CD14-positive monocyte (primary cell): ENCODE measurements at regions not wholly inside any gene's neighbourhood (a gene's known extent, or its start where the extent isn't known, plus 50 kb on each side); places are given as distances from the start of the nearest gene placed in this dataset.
"Not testable (repeated sequence)": the region's sequence is repeated elsewhere in the genome, so short reads cannot be mapped to it uniquely, and the experiment has no call there.

Experiments
- DNase-seq, 3 donors: peaks; one replicate each; pipeline ENCODE4 v3.0.0-alpha.2; 2011 to 2022
- H2AFZ ChIP-seq: 2 replicates; pipeline ENCODE4 v1.6.0; 2012; ENCODE audit warnings: mild to moderate bottlenecking, low read depth, low read length, inconsistent platforms; ENCODE audit not compliant: insufficient read depth, poor library complexity, severe bottlenecking
- H3K27ac ChIP-seq, 2 donors: 1 replicate in 1 of 2; 2 replicates in 1 of 2; pipeline ENCODE4 v1.5.1; 2012 to 2013; ENCODE audit warnings: low read length in 2 of 2, control low read depth in 1 of 2, inconsistent platforms in 1 of 2, low read depth in 1 of 2, mild to moderate bottlenecking in 1 of 2
- H3K27me3 ChIP-seq, 2 donors: one replicate each; pipeline versions ENCODE4 v1.6.0 to v1.6.1; 2011 to 2013; ENCODE audit warnings: low read length in 2 of 2; ENCODE audit not compliant: control insufficient read depth in 2 of 2, insufficient read depth in 2 of 2
- H3K36me3 ChIP-seq, 2 donors: replicated peaks in 1 of 2; 1 replicate in 1 of 2; 2 replicates in 1 of 2; pipeline versions ENCODE4 v1.5.1 to v1.6.1; 2012 to 2013; ENCODE audit warnings: low read length in 2 of 2, control low read depth in 1 of 2, inconsistent platforms in 1 of 2, mild to moderate bottlenecking in 1 of 2; ENCODE audit not compliant: insufficient read depth in 2 of 2, control insufficient read depth in 1 of 2
- H3K4me1 ChIP-seq, 2 donors: 1 replicate in 1 of 2; 2 replicates in 1 of 2; pipeline versions ENCODE4 v1.5.1 to v1.6.1; 2012 to 2013; ENCODE audit warnings: low read length in 2 of 2, control low read depth in 1 of 2, inconsistent platforms in 1 of 2, mild to moderate bottlenecking in 1 of 2, moderate library complexity in 1 of 2; ENCODE audit not compliant: insufficient read depth in 2 of 2, control insufficient read depth in 1 of 2
- H3K4me2 ChIP-seq: replicated peaks from 2 replicates; pipeline ENCODE3; 2012; ENCODE audit warnings: low read length, moderate library complexity, mild to moderate bottlenecking; ENCODE audit not compliant: poor library complexity, severe bottlenecking; ENCODE audit errors: extremely low read depth
- H3K4me3 ChIP-seq, 3 experiments: fragments of 200-600 bp in 1 of 3; sonication (generic) in 1 of 3; replicated peaks in 1 of 3; 1 replicate in 2 of 3; 2 replicates in 1 of 3; pipeline ENCODE4 v1.5.1; 2011 to 2013; ENCODE audit warnings: low read length in 3 of 3, mild to moderate bottlenecking in 3 of 3, control low read depth in 2 of 3, low read depth in 2 of 3, inconsistent platforms in 1 of 3, moderate library complexity in 1 of 3
- H3K79me2 ChIP-seq: 2 replicates; pipeline ENCODE4 v1.6.0; 2012; ENCODE audit warnings: mild to moderate bottlenecking, control low read depth, inconsistent platforms, low read length, moderate library complexity; ENCODE audit not compliant: insufficient read depth
- H3K9ac ChIP-seq: 2 replicates; pipeline ENCODE4 v1.6.0; 2017; ENCODE audit warnings: low read length, mild to moderate bottlenecking; ENCODE audit not compliant: insufficient read depth, poor library complexity, severe bottlenecking
- H3K9me3 ChIP-seq, 2 donors: replicated peaks in 1 of 2; 1 replicate in 1 of 2; 2 replicates in 1 of 2; pipeline versions ENCODE4 v1.5.1 to v1.6.1; 2012 to 2013; ENCODE audit warnings: low read length in 2 of 2, control low read depth in 1 of 2; ENCODE audit not compliant: control insufficient read depth in 1 of 2, insufficient read depth in 1 of 2
- H4K20me1 ChIP-seq: 2 replicates; pipeline ENCODE4 v1.6.0; 2012; ENCODE audit warnings: mild to moderate bottlenecking, low read length, control low read depth, moderate library complexity; ENCODE audit not compliant: insufficient read depth
- H3K27ac Mint-ChIP-seq, 7 donors: one replicate each; pipeline ENCODE4 v1.8.0; 2020; ENCODE audit warnings: mild to moderate bottlenecking in 7 of 7, mixed read lengths in 7 of 7, moderate library complexity in 6 of 7, inconsistent platforms in 2 of 7
- H3K27me3 Mint-ChIP-seq, 3 donors: one replicate each; pipeline ENCODE4 v1.8.0; 2021 to 2022; ENCODE audit warnings: low read depth in 3 of 3, mild to moderate bottlenecking in 3 of 3, mixed read lengths in 3 of 3, moderate library complexity in 3 of 3, inconsistent platforms in 1 of 3
- H3K36me3 Mint-ChIP-seq, 2 donors: one replicate each; pipeline ENCODE4 v1.8.0; 2020; ENCODE audit warnings: mixed read lengths in 2 of 2, inconsistent platforms in 1 of 2, mild to moderate bottlenecking in 1 of 2
- H3K4me1 Mint-ChIP-seq: one replicate; pipeline ENCODE4 v1.8.0; 2020; ENCODE audit warnings: mild to moderate bottlenecking, mixed read lengths
- H3K4me3 Mint-ChIP-seq, 2 donors: one replicate each; pipeline ENCODE4 v1.8.0; 2020; ENCODE audit warnings: mild to moderate bottlenecking in 2 of 2, mixed read lengths in 2 of 2, moderate library complexity in 1 of 2
- H3K9me3 Mint-ChIP-seq, 7 donors: one replicate each; pipeline ENCODE4 v1.8.0; 2020 to 2022; ENCODE audit warnings: mixed read lengths in 7 of 7, mild to moderate bottlenecking in 6 of 7, moderate library complexity in 6 of 7, inconsistent platforms in 2 of 7
- CTCF ChIP-seq: fragments of 200-600 bp; IDR thresholded peaks from one replicate; pipeline ENCODE4 v1.8.0; 2022; ENCODE audit warnings: antibody characterized with exemption, mild to moderate bottlenecking
- WGBS: methylation state at CpG from one replicate; pipeline ENCODE4 v1.1.5; 2013; ENCODE audit warnings: missing lambda C conversion rate; ENCODE audit not compliant: insufficient coverage; 5-methylcytosine and 5-hydroxymethylcytosine counted together
- intact Hi-C, 2 donors: fragments of 100-400 bp; cut with micrococcal nuclease; formaldehyde crosslinking; loops; one replicate each; pipeline versions ENCODE4 v1.15.0 to v1.15.1; 2023

DNA sequence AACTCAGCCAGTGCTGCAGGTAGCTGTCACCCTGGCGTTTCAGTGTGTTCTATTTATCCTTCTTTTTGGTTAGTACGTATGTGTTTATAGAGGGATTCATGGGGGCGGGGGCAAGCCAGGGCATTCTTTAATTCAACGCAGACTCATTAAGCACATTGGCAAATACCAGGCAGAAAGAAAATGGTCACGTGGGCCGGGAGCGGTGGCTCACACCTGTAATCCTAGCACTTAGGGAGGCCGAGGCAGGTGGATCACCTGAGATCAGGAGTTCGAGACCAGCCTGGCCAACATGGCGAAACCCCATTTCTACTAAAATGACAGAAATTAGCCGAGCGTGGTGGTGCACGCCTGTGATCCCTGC lies 69.1 kb downstream of the HAPSTR1 start:
- H3K4me3 ChIP-seq, result no peak overlapping the region
- H2AFZ ChIP-seq, result no peak overlapping the region
- Mint-ChIP-seq H3K4me3 (no peak overlapping the region), H3K27me3 (peaks cover 6 to 20% (median 13%) of the 10 kb centered on the region in 3 donors), H3K9me3 (no peaks in the 10 kb centered on the region), H3K4me1 (no peaks in the 10 kb centered on the region), H3K36me3 (no peaks in the 10 kb centered on the region), H3K27ac (no peak overlapping the region)
- WGBS, result 87% methylated on average over 11 of the region's 13 CpGs
- no peaks in the 10 kb centered on the region for H3K27me3 ChIP-seq
- H3K9me3 ChIP-seq, result no peaks in the 10 kb centered on the region
- H3K9ac ChIP-seq, result no peak overlapping the region
- intact Hi-C loops, result loop anchor here in 1 of 2 donors (10.0 kb wide), 1 partner anchor 1024 kb away; the partner anchor contains the start of gene GRIN2A
- no peak overlapping the region for H3K4me2 ChIP-seq
- no peak for TF ChIP-seq CTCF
- no peaks in the 10 kb centered on the region for H3K79me2 ChIP-seq
- no peaks in the 10 kb centered on the region for H3K4me1 ChIP-seq
- H3K27ac ChIP-seq, result no peak overlapping the region
- DNase-seq, result no peak
- no peaks in the 10 kb centered on the region for H3K36me3 ChIP-seq
- no peaks in the 10 kb centered on the region for H4K20me1 ChIP-seq

DNA sequence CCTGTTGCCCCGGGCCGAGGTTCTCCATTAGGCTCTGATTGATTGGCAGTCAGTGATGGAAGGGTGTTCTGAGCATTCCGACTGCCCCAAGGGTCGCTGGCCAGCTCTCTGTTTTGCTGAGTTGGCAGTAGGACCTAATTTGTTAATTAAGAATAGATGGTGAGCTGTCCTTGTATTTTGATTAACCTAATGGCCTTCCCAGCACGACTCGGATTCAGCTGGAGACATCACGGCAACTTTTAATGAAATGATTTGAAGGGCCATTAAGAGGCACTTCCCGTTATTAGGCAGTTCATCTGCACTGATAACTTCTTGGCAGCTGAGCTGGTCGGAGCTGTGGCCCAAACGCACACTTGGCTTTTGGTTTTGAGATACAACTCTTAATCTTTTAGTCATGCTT lies 74.2 kb downstream of the HAPSTR1 start:
- WGBS, result 88% methylated on average over 8 of the region's 10 CpGs
- TF ChIP-seq CTCF, result no peak
- H3K4me3 Mint-ChIP-seq, result no peak overlapping the region
- H2AFZ ChIP-seq, result no peak overlapping the region
- no peaks in the 10 kb centered on the region for H3K36me3 Mint-ChIP-seq
- H3K27me3 ChIP-seq, result no peaks in the 10 kb centered on the region
- H3K36me3 ChIP-seq, result no peaks in the 10 kb centered on the region
- no peaks in the 10 kb centered on the region for H3K9me3 Mint-ChIP-seq
- no peaks in the 10 kb centered on the region for H3K4me1 Mint-ChIP-seq
- intact Hi-C loops, result loop anchor here in 1 of 2 donors (10.0 kb wide), 1 partner anchor 1019 kb away; the partner anchor contains the start of gene GRIN2A
- H3K27me3 Mint-ChIP-seq, result peaks cover under 1 to 9% (median 8%) of the 10 kb centered on the region in 3 donors
- H3K27ac Mint-ChIP-seq, result no peak overlapping the region
- H3K79me2 ChIP-seq, result no peaks in the 10 kb centered on the region
- H3K4me1 ChIP-seq, result no peaks in the 10 kb centered on the region
- no peaks in the 10 kb centered on the region for H3K9me3 ChIP-seq
- H4K20me1 ChIP-seq, result no peaks in the 10 kb centered on the region
- H3K4me2 ChIP-seq, result no peak overlapping the region
- no peak for DNase-seq
- H3K9ac ChIP-seq, result no peak overlapping the region
- H3K27ac ChIP-seq, result no peak overlapping the region
- H3K4me3 ChIP-seq, result no peak overlapping the region

DNA sequence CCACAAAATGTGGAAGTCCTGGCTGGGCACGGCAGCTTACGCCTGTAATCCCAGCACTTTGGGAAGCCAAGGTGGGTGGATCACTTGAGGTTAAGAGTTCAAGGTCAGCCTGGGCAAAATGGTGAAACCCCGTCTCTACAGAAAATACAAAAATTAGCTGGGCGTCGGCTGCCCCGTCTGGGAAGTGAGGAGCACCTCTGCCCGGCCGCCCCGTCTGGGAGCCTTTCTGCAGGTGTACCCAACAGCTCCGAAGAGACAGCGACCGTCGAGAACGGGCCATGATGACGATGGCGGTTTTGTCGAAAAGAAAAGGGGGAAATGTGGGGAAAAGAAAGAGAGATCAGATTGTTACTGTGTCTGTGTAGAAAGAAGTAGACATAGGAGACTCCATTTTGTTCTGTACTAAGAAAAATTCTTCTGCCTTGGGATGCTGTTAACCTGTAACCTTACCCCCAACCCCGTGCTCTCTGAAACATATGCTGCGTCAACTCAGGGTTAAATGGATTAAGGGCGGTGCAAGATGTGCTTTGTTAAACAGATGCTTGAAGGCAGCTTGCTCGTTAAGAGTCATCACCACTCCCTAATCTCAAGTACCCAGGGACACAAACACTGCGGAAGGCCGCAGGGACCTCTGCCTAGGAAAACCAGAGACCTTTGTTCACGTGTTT lies 75.0 kb downstream of the HAPSTR1 start:
- H3K4me3 Mint-ChIP-seq, result not testable (repeated sequence)
- 90% methylated on average over 8 of the region's 24 CpGs for WGBS

More for the DNA sequence above, 75.0 kb downstream of the HAPSTR1 start:
- H3K4me2 ChIP-seq, H3K36me3 ChIP-seq, H3K9ac ChIP-seq, H3K4me3 ChIP-seq, H3K4me1 Mint-ChIP-seq, H3K9me3 ChIP-seq, H2AFZ ChIP-seq, H4K20me1 ChIP-seq, H3K9me3 Mint-ChIP-seq, H3K27me3 Mint-ChIP-seq, H3K4me1 ChIP-seq, H3K79me2 ChIP-seq, DNase-seq, H3K27ac ChIP-seq, H3K27me3 ChIP-seq, H3K36me3 Mint-ChIP-seq: not testable (repeated sequence)
- intact Hi-C loops, result loop anchor here in 1 of 2 donors (10.0 kb wide), 1 partner anchor 1018 kb away; the partner anchor contains the start of gene GRIN2A
- peak overlapping the region in 1 of 7 donors; percentile 73 for H3K27ac Mint-ChIP-seq
